LNCAP (cell line): ENCODE measurements at regions not wholly inside any gene's neighbourhood (a gene's known extent, or its start where the extent isn't known, plus 50 kb on each side); places are given as distances from the start of the nearest gene placed in this dataset.

Experiments
- TF ChIP-seq, protein P1 (sequence below): fragments of 450-650 bp; IDR thresholded peaks from 2 replicates; pipeline ENCODE4 v1.5.1; 2017; ENCODE audit warnings: mild to moderate bottlenecking

DNA sequence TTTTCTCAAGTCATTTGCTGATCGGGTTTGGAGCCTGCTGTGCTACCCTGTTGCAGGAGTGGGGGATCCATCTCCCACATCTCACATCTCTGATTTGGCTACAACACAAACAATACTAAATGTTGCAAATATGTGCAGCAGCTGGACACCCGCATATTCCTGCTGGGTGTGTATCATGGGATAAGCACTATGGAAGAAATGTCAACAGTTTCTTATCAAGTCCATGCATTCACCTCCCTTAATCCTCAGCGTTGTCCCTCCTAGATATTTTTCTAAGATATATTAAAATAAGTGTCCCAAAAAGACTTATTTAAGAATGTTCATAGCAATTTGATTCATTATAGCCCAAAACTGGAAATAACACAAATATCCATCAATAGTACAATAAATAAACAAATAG is 303.7 kb downstream of the TRIB2 start:
- TF ChIP-seq, protein P1, sequence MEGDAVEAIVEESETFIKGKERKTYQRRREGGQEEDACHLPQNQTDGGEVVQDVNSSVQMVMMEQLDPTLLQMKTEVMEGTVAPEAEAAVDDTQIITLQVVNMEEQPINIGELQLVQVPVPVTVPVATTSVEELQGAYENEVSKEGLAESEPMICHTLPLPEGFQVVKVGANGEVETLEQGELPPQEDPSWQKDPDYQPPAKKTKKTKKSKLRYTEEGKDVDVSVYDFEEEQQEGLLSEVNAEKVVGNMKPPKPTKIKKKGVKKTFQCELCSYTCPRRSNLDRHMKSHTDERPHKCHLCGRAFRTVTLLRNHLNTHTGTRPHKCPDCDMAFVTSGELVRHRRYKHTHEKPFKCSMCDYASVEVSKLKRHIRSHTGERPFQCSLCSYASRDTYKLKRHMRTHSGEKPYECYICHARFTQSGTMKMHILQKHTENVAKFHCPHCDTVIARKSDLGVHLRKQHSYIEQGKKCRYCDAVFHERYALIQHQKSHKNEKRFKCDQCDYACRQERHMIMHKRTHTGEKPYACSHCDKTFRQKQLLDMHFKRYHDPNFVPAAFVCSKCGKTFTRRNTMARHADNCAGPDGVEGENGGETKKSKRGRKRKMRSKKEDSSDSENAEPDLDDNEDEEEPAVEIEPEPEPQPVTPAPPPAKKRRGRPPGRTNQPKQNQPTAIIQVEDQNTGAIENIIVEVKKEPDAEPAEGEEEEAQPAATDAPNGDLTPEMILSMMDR: no peak

GRCh38 chr2:13021470-13021957 is 304.8 kb downstream of the TRIB2 start:
- TF ChIP-seq, protein P1: no peak

DNA sequence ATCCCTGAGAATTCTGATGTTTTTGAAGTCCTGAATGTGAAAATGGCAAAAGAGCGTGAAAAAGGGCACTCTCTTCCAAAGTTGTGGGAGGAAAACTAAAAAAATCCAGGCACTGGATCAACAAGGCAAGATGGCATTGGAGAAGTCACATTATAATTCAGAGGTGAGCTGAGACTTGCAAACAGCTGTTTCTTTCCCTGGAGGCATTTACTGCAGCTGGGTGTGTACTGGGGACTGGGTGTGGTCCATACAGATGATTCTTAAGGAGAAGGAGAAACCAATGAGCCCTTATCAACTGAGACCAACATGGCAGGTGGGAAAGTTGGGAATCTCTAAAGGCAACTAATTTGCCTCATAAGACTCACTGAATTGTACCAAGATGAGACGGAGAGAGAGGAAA is 313.9 kb downstream of the TRIB2 start:
- TF ChIP-seq, protein P1: no peak

DNA sequence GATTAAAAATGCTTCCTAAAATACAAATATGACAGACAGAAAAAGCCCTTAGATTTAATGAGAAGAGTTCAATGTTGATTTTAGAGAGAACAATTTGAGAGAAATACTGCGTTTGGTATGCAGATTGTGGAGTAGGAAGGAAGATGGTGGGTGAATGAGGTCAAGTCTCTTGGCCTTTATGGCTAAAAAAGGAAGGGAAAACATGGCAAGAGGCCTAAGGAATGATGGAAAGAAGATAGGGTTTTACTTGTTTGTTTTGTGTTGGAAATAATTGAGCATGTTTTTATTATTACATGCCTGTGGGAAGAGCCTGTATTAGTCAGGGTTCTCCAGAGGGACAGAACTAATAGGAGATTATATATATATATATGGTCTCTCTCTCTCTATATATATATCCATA is 318.1 kb downstream of the TRIB2 start:
- TF ChIP-seq, protein P1: no peak

GRCh38 chr2:13035866-13036265 is 319.1 kb downstream of the TRIB2 start:
- TF ChIP-seq, protein P1: no peak

GRCh38 chr2:13040043-13040442 is 323.3 kb downstream of the TRIB2 start:
- TF ChIP-seq, protein P1: no peak

DNA sequence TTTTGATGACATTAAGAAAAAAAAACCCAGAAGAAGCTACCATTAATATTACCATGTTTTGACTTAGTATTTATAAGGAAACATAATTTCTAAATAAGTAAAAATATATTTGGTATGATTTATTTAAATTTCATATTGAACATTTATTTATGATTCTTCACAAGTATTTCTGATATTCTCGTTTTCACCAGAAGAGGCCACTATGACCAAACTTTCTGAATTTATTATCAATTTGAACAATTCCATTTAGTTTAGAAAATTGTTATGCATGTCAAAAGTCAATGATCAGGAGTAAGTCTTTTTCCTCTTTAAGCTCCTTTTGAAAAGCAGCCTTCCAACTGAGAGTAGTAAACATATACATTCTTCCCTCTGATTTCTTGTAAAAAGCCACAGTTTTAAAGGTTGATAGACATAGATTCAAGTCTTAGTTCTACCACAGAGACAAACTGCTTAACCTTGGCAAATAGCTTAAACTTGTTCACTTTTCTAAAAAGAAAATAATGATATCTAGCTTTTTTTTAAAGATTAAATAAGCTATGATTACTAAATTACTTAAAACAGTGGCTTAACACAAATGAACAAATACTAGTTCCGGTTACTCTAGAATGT is 329.9 kb downstream of the TRIB2 start:
- TF ChIP-seq, protein P1: peak; percentile 42; the same call in 1 of the 2 replicates

GRCh38 chr2:13050764-13051163 is 334.0 kb downstream of the TRIB2 start:
- TF ChIP-seq, protein P1: no peak
